HCT116 (cell line): ENCODE measurements at regions not wholly inside any gene's neighbourhood (a gene's known extent, or its start where the extent isn't known, plus 50 kb on each side); places are given as distances from the start of the nearest gene placed in this dataset.

ENCODE experiments used
- ATAC-seq: fragments of 200-7000 bp; cut with Tn5 transposase; 2 replicates; pipeline ENCODE4 v1.9.1; 2020; ENCODE audit warnings: mild to moderate bottlenecking, moderate library complexity
- BruUV-seq: library from RNA; stranded (reverse); fragments of 400-500 nt; replicated peaks from 2 replicates; lab custom pipeline; 2021; lab: Mats Ljungman, UMichigan
- CTCF ChIA-PET: fragments of 300-600 bp; sonication (Branson Sonifier 250); formaldehyde crosslinking; loops from one replicate; lab custom pipeline; 2021; ENCODE audit warnings: antibody characterized with exemption; lab: Charles Lee
- POLR2A ChIA-PET: fragments of 300-600, 350-600 bp; sonication (Branson Sonifier 250); formaldehyde crosslinking; loops from one replicate; lab custom pipeline; 2021; ENCODE audit warnings: antibody characterized with exemption; lab: Charles Lee
- RAD21 ChIA-PET, 2 experiments: fragments of 300-600 bp; sonication (Branson Sonifier 250); formaldehyde crosslinking; loops; one replicate each; lab custom pipeline; 2023; ENCODE audit warnings: low total read pairs in 2 of 2; ENCODE audit not compliant: uncharacterized antibody in 2 of 2, unreplicated experiment in 2 of 2, low non-redundant PET in 1 of 2; lab: Charles Lee
- DNase-seq: peaks from one replicate; pipeline ENCODE4 v3.0.0-alpha.2; 2010; ENCODE audit warnings: low read depth, low spot score
- H2AFZ ChIP-seq: fragments of 200-600 bp; shearing (Covaris generic), sonication (generic); 2 replicates; pipeline ENCODE4 v1.6.1; 2017; ENCODE audit warnings: low read depth, mixed run types, mixed read lengths, antibody characterized with exemption, low read length; ENCODE audit not compliant: poor library complexity, severe bottlenecking
- H3K27ac ChIP-seq: 2 replicates; pipeline ENCODE4 v1.5.1; 2012; ENCODE audit warnings: low read depth, low read length
- H3K27me3 ChIP-seq: fragments of 200-600 bp; sonication (generic); 2 replicates; pipeline ENCODE4 v1.6.1; 2016; ENCODE audit warnings: mixed run types, low read length, mixed read lengths; ENCODE audit not compliant: insufficient read depth
- H3K36me3 ChIP-seq, 2 experiments: fragments of 200-500 bp in 1 of 2; fragments of 200-600 bp in 1 of 2; sonication (Bioruptor generic) in 1 of 2; sonication (generic) in 1 of 2; 2 replicates each; pipeline versions ENCODE4 v1.5.1 to v1.6.1; 2014 to 2016; ENCODE audit warnings: low read length in 2 of 2, inconsistent platforms in 1 of 2, mixed read lengths in 1 of 2, mixed run types in 1 of 2; ENCODE audit not compliant: insufficient read depth in 2 of 2, control insufficient read depth in 1 of 2
- H3K4me1 ChIP-seq, 2 experiments: fragments of 200-600 bp in 1 of 2; sonication (generic) in 1 of 2; 2 replicates each; pipeline versions ENCODE4 v1.5.1 to v1.6.1; 2012 to 2017; ENCODE audit warnings: low read length in 2 of 2, inconsistent platforms in 1 of 2, mild to moderate bottlenecking in 1 of 2, mixed read lengths in 1 of 2, mixed run types in 1 of 2, moderate library complexity in 1 of 2; ENCODE audit not compliant: insufficient read depth in 2 of 2, control insufficient read depth in 1 of 2
- H3K4me2 ChIP-seq: fragments of 200-600 bp; sonication (generic); 2 replicates; pipeline ENCODE4 v1.6.1; 2017; ENCODE audit warnings: mixed run types, low read length, mixed read lengths
- H3K4me3 ChIP-seq, 2 experiments: fragments of 200-600 bp in 1 of 2; sonication (generic) in 1 of 2; replicated peaks in 1 of 2; 2 replicates each; pipeline ENCODE4 v1.5.1; 2011 to 2016; ENCODE audit warnings: low read length in 2 of 2, control low read depth in 1 of 2, low read depth in 1 of 2, mild to moderate bottlenecking in 1 of 2, mixed read lengths in 1 of 2, mixed run types in 1 of 2
- H3K79me2 ChIP-seq: fragments of 200-600 bp; sonication (generic); 2 replicates; pipeline ENCODE4 v1.6.1; 2017; ENCODE audit warnings: mild to moderate bottlenecking, mixed run types, low read length, moderate library complexity, mixed read lengths; ENCODE audit not compliant: insufficient read depth
- H3K9ac ChIP-seq: fragments of 200-600 bp; sonication (generic); 2 replicates; pipeline ENCODE4 v1.6.1; 2016; ENCODE audit warnings: low read length, mixed read lengths
- H3K9me2 ChIP-seq: fragments of 200-600 bp; sonication (generic), shearing (Covaris generic); 2 replicates; pipeline ENCODE4 v1.6.1; 2017; ENCODE audit warnings: mixed run types, mild to moderate bottlenecking, moderate library complexity; ENCODE audit not compliant: insufficient read depth
- H3K9me3 ChIP-seq, 2 experiments: fragments of 200-500 bp in 1 of 2; fragments of 200-600 bp in 1 of 2; sonication (Bioruptor generic) in 1 of 2; sonication (generic) in 1 of 2; 2 replicates each; pipeline ENCODE4 v1.6.1; 2014 to 2017; ENCODE audit warnings: low read length in 2 of 2, mixed read lengths in 2 of 2, inconsistent platforms in 1 of 2, low read depth in 1 of 2, mild to moderate bottlenecking in 1 of 2, mixed run types in 1 of 2, moderate library complexity in 1 of 2; ENCODE audit not compliant: control insufficient read depth in 1 of 2, insufficient read depth in 1 of 2
- H4K20me1 ChIP-seq: fragments of 200-600 bp; sonication (generic), shearing (Covaris generic); 2 replicates; pipeline ENCODE4 v1.6.1; 2017; ENCODE audit warnings: mixed run types, mild to moderate bottlenecking, moderate library complexity; ENCODE audit not compliant: insufficient read depth
- ATF3 ChIP-seq: IDR thresholded peaks from 2 replicates; pipeline ENCODE4 v1.6.1; 2012
- CEBPB ChIP-seq: IDR thresholded peaks from 2 replicates; pipeline ENCODE4 v1.6.1; 2012; ENCODE audit warnings: low read depth
- CTCF ChIP-seq, 3 experiments: fragments of 200-600 bp in 1 of 3; sonication (generic) in 1 of 3; IDR thresholded peaks in 2 of 3; conservative IDR thresholded peaks in 1 of 3; 2 replicates each; pipeline ENCODE4 v1.5.1; 2012 to 2017; ENCODE audit warnings: low read depth in 2 of 3, low read length in 2 of 3, antibody characterized with exemption in 1 of 3, borderline replicate concordance in 1 of 3, control low read depth in 1 of 3, mild to moderate bottlenecking in 1 of 3, mixed read lengths in 1 of 3, mixed run types in 1 of 3, moderate library complexity in 1 of 3; ENCODE audit not compliant: insufficient read depth in 1 of 3
- EGR1 ChIP-seq: IDR thresholded peaks from 2 replicates; pipeline ENCODE4 v1.6.1; 2012; ENCODE audit warnings: low read depth
- ELF1 ChIP-seq: IDR thresholded peaks from 2 replicates; pipeline ENCODE4 v1.6.1; 2012; ENCODE audit warnings: low read depth, borderline replicate concordance
- EZH2 ChIP-seq: fragments of 200-600 bp; sonication (generic); IDR thresholded peaks from 2 replicates; pipeline ENCODE4 v1.6.1; 2017; ENCODE audit warnings: antibody characterized with exemption, mixed run types
- FOSL1 ChIP-seq: IDR thresholded peaks from 2 replicates; pipeline ENCODE4 v1.6.1; 2012; ENCODE audit warnings: low read depth
- POLR2A ChIP-seq: IDR thresholded peaks from 2 replicates; pipeline ENCODE4 v1.7.0; 2011; ENCODE audit warnings: borderline replicate concordance; ENCODE audit not compliant: insufficient read depth, insufficient read length; ENCODE audit errors: extremely low read depth
- RAD21 ChIP-seq: IDR thresholded peaks from 2 replicates; pipeline ENCODE4 v1.6.1; 2012; ENCODE audit warnings: low read depth, mild to moderate bottlenecking
- SIN3A ChIP-seq: IDR thresholded peaks from 2 replicates; pipeline ENCODE4 v1.6.1; 2012; ENCODE audit warnings: low read depth
- YY1 ChIP-seq: IDR thresholded peaks from 2 replicates; pipeline ENCODE4 v1.6.1; 2011; ENCODE audit warnings: low read length, low read depth, moderate library complexity, mild to moderate bottlenecking; ENCODE audit not compliant: insufficient replicate concordance; ENCODE audit errors: extremely low read depth
- intact Hi-C: fragments of 100-400 bp; cut with micrococcal nuclease; formaldehyde crosslinking; loops from 2 replicates; pipeline ENCODE4 v1.10.0; 2022

GRCh38 chr12:89884416-89884898 is 175.8 kb upstream of the ATP2B1 start:
- BruUV-seq, result no TSS peak
- Histone ChIP-seq H3K27ac (no peak overlapping the region), H3K9me2 (0 out of 2 replicates have a peak, but pooled peaks cover 3% of the 10 kb centered on the region), H3K4me1 (no peaks in the 10 kb centered on the region), H2AFZ (no peak overlapping the region), H3K27me3 (no peaks in the 10 kb centered on the region), H3K4me3 (no peak overlapping the region), H3K79me2 (no peaks in the 10 kb centered on the region), H3K4me2 (no peak overlapping the region), H3K9ac (no peak overlapping the region), H4K20me1 (no peaks in the 10 kb centered on the region), H3K9me3 (no peaks in the 10 kb centered on the region), H3K36me3 (no peaks in the 10 kb centered on the region)
- intact Hi-C loops, result no loop called here
- no peak for TF ChIP-seq CEBPB
- TF ChIP-seq ATF3, result no peak
- no peak for TF ChIP-seq EZH2
- TF ChIP-seq SIN3A, result no peak
- TF ChIP-seq RAD21, result no peak
- TF ChIP-seq ELF1, result no peak
- no peak for TF ChIP-seq POLR2A
- no peak for TF ChIP-seq FOSL1
- no peak for TF ChIP-seq EGR1
- TF ChIP-seq YY1, result no peak
- TF ChIP-seq CTCF (IDR thresholded peaks at IDR 0.05 in 2 of 3, conservative IDR thresholded peaks at IDR 0.05 in 1 of 3; ENCODE audit: borderline replicate concordance in 1 of 3, insufficient read depth in 1 of 3, low read depth in 2 of 3, low read length in 2 of 3), result no peak
- no peak for ATAC-seq
- no peak for DNase-seq
- CTCF ChIA-PET, result no interaction called here
- POLR2A ChIA-PET, result interaction anchor here (0.6 kb wide), 1 partner anchor 557 kb away, joined by 3 read pairs; no protein-coding TSS in a partner anchor
- RAD21 ChIA-PET, result no interaction called here
